OCI-M1 (cell line): ENCODE measurements at regions not wholly inside any gene's neighbourhood (a gene's known extent, or its start where the extent isn't known, plus 50 kb on each side); places are given as distances from the start of the nearest gene placed in this dataset.

Source experiments
- DNase-seq: peaks from one replicate; lab custom pipeline; 2025; lab: John Stamatoyannopoulos, UW

DNA sequence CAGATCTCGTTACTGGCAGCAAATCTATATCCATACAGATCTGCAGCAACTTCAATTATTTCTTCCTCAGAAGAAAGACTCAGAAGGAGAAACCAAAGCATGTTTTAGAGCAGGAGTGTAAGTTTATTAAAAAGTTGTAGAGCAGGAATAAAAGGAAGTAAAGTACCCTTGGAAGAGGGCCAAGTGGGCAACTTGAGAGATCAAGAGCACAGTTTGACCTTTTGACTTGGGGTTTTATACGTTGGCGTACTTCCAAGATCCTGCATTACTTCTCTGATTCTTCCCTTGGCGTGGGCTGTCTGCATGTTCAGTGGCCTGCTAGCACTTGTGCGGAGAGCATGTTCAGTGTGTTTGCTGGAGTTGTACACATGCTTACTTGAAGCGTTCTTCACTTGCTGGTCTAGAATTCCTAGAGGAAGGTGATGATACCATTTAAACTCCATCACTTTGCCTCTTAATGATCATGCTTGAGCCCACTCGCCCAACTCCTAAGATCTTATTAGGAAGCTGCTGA lies 1114.7 kb upstream of the PABPC4L start:
- peak; percentile 13 for DNase-seq

- DNase-seq: no peak
Observed at GRCh38 chr4:135290136-135290535, 1088.5 kb upstream of the PABPC4L start.

- no peak for DNase-seq
Observed at GRCh38 chr4:135283934-135284333, 1082.3 kb upstream of the PABPC4L start.

DNA sequence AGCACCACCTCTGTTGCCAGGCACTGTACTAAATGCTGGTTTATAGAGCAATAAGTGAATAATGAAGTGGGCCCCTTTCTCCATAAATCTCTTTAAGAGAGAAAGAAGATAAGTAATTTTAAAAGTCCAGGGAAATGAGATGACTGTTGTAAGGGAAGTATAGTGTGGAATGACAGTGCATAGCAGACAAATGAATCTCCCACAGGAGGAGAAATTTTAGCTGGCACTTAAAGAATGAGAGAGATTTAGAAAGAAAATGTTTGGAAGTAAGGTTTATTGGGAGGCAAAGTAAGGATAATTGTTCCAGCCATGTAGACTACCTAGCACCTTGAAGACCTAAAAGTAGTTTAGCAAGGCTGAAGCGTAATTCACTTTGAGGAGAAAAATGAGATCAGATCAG lies 1081.1 kb upstream of the PABPC4L start:
- DNase-seq: no peak

GRCh38 chr4:135281230-135281629 lies 1079.6 kb upstream of the PABPC4L start:
- DNase-seq: no peak

DNA sequence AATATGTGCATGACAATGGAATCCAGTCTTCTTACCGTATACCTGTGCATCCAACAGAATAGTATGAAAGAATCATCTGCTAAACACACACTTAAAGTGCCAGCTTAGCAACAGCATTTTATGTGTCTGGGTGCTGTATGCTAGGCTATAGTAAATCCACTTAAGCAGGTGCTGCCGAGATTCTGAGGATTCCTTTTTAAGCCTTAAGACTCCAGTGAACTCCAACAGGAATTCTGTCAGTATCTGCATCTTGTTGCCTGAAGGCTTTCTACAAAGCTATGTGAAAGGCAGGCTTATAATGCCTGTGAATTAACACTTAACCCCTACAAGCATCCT lies 1076.4 kb upstream of the PABPC4L start:
- DNase-seq: no peak

GRCh38 chr4:135277068-135277979 lies 1075.7 kb upstream of the PABPC4L start:
- no peak for DNase-seq

- no peak for DNase-seq
Observed at GRCh38 chr4:135274416-135274815, 1072.8 kb upstream of the PABPC4L start.

DNA sequence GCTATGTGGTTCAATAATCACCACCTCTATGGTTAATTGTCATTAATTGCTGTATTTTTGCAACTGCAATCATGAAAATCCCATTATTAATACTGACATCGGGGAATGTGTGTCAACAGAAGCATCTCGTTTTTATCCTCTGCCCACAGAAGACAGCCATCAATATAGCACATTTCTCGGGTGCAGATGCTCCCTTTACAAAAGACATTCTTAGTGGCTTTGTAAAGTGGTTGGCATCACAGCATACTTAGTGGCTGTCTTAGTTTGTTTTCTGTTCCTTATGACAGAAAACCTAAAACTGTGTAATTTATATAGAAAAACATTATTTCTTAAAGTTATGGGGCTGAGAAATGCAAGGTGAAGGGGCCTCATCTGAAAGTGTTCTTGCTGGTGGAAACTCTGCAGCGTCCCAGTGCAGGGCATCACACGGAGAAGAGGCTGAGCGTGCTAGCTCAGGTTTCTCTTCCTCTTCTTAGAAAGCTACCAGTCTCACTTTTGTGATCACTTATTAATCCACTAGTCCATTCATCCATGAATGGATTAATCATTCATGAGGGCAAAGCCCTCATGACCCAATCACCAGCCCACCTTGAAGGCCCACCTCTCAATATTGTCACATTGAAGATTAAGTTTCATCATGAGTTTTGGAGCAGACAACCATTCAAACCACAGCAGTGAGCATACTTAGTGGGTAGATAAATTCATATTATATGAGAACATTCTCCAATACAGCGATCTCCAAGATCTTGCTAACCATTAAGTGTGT lies 1067.7 kb upstream of the PABPC4L start:
- DNase-seq: no peak

DNA sequence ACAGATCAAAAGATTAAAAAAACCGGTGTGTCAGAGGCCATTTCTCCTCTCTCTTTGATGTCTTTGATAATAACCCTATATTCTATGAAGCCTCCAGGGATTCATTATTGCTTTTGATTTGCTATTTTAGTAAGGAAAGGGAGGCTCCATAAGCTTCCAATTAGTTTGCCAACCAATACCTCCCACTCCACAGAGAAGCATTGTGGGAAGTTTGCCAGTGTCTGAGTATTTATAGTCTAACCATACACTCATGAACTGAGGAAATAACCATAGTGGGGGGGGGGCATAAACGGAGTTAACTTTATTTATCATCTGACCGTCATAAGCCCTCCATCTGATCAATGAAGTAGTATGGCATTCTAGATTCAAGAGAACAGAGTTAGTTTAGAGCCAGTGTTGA lies 1066.8 kb upstream of the PABPC4L start:
- DNase-seq: no peak

DNA sequence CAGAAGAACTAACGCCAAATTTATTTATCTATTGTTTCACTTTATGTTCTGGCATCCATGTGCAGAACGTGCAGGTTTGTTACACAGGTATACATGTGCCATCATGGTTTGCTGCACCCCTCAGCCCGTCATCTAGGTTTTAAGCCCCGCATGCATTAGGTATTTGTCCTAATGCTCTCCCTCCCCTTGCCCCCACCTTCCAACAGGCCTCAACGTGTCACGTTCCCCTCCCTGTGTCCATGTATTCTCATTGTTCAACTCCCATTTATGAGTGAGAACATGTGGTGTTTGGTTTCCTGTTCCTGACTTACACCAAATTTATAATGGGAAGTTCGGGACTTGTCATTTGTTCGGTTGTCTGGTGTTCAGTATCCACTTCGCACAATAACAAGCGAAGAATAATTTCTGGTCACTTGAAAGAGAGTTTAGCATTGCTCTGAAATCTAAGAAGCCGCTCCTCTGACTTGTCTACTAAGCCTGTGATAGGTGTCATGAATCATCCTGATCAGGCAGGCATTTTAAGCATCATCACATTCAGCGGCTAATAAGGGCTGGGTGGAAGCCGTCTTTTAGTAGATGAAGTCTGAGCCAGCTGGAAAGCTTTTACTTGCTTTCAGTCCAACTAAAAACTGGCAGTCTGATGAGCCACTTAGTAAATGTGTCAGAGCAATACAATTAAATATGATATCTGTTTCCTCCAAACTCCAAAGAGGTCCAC lies 1065.7 kb upstream of the PABPC4L start:
- no peak for DNase-seq

- no peak for DNase-seq
Observed at GRCh38 chr4:135256111-135256510, 1054.5 kb upstream of the PABPC4L start.

DNA sequence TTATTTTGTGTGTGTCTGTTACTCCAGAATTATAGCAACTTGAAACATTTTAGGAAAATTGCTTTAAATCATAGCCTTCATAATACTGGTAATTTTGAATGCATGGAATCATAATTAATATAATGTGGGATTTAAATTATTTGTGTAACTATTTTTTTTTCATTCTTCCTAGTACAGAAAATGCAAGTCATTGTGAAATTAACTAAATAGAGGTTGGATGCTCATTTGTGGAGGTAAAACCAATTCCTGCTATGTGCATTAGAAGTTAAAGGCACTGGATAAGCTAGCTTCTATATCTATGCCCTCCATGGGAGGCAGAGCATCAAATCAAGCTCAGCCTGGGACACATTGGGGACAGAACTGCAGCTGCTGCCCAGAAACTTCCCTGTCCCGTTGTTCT lies 1048.5 kb upstream of the PABPC4L start:
- no peak for DNase-seq

GRCh38 chr4:135249024-135249423 lies 1047.4 kb upstream of the PABPC4L start:
- no peak for DNase-seq

DNA sequence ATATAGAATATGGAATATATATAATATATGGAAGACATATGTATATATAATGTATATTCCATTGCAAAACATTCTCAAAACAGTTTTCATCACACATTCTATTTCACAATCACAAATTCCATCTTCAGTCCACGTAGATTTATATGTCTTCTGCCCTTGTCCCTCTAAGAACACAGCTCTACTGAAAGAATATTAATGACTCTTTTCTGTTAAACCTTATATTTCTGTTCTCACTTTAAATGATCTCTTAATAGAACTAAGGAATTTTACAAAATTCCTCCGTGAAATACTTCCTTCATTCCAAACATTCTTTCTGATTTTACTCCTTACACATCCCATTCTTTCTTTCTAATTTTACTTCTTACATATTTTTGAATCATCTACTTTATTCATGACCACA lies 1043.1 kb upstream of the PABPC4L start:
- no peak for DNase-seq

DNA sequence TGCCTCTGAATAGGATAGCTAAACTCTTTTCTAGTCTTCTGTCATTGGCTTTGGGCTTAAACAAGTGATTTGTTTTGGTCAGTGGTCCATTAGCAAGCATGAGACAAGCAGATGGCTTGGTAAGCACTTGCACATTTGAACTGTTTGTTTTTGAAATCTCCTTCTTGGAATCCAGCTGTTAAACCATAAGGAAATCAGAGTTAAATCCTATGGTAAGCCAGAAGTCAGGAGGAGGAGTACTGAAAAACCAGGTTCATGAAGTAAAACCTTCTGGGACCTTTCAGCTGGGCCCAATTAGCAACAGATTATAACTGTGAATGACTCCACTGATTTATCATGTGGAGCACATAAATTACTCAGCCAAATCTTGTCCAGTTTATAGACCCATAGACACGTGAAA lies 1042.5 kb upstream of the PABPC4L start:
- DNase-seq: no peak

- DNase-seq: no peak
Observed at GRCh38 chr4:135240796-135241195, 1039.2 kb upstream of the PABPC4L start.

GRCh38 chr4:135239964-135240363 lies 1038.4 kb upstream of the PABPC4L start:
- no peak for DNase-seq

DNA sequence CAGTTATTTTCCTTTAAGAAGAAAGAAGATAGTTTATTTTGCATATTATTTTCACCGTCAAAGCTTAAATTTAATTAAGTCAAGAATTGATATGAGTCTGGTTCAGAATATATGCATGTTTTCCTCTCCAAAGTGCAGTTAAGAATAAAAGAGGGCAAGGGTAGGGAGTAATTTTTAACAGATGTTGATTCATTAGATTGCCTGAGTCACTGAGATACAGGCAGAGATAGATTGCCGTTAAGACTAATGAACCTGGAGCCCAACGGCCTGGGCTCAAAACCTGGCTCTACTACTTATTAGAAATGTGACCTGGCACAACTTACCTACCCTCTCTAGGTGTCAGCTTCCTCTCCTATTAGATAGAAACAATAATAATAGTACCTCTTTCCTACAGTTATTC lies 1037.4 kb upstream of the PABPC4L start:
- no peak for DNase-seq

DNA sequence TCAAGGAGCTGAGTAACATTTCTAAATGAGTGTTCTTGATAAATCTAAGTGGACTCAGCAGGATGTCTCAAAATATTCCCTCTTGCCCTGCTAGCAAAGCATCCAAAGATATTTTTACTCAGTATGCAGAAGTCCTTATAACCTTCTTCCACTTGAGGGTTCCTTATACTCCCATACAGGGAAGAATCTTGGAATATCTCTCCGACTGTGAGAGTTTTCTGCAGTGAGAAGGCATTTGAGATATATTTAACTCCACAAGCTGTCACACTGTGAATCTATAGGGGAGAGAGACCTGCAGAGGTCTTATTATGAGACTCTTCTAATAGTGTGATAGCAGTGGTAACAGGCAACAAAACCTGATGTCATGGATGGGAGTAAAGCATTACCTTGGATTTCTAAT lies 1034.5 kb upstream of the PABPC4L start:
- no peak for DNase-seq

GRCh38 chr4:135227842-135228241 lies 1026.3 kb upstream of the PABPC4L start:
- DNase-seq: no peak

- DNase-seq: no peak
Observed at GRCh38 chr4:135225551-135225950, 1024.0 kb upstream of the PABPC4L start.

- no peak for DNase-seq
Observed at GRCh38 chr4:135210341-135210740, 1008.8 kb upstream of the PABPC4L start.
